H1 (cell line): ENCODE measurements at regions not wholly inside any gene's neighbourhood (a gene's known extent, or its start where the extent isn't known, plus 50 kb on each side); places are given as distances from the start of the nearest gene placed in this dataset.

Source experiments
- CTCF ChIA-PET: fragments of 300-600 bp; sonication (Branson Sonifier 250); formaldehyde crosslinking; loops from one replicate; lab custom pipeline; 2021; ENCODE audit not compliant: partially characterized antibody; lab: Charles Lee
- POLR2A ChIA-PET: fragments of 300-600 bp; sonication (Branson Sonifier 250); formaldehyde crosslinking; loops from one replicate; lab custom pipeline; 2021; ENCODE audit warnings: inconsistent platforms; ENCODE audit not compliant: partially characterized antibody; lab: Charles Lee
- DNase-seq, 2 experiments: peaks; one replicate each; pipeline versions ENCODE4 v3.0.0 to v3.0.0-alpha.2; 2010 to 2022; ENCODE audit warnings: low spot score in 2 of 2, low read depth in 1 of 2, mixed read lengths in 1 of 2
- FAIRE-seq: peaks from 2 replicates; lab custom pipeline; 2011; peaks lifted over from hg19 to GRCh38; lab: Jason Lieb, UNC
- H2AFZ ChIP-seq: 2 replicates; pipeline ENCODE4 v1.8.1; 2012; ENCODE audit warnings: low read length, inconsistent platforms
- H2AK5ac ChIP-seq: 2 replicates; pipeline ENCODE4 v1.6.1; 2013; ENCODE audit warnings: low read depth, low read length
- H2BK120ac ChIP-seq: replicated peaks from 2 replicates; pipeline ENCODE3; 2013; ENCODE audit warnings: low read depth, low read length, inconsistent platforms
- H2BK12ac ChIP-seq: 2 replicates; pipeline ENCODE4 v1.6.1; 2013; ENCODE audit warnings: low read depth, low read length
- H2BK15ac ChIP-seq: 2 replicates; pipeline ENCODE4 v1.6.1; 2013; ENCODE audit warnings: low read length
- H2BK20ac ChIP-seq: 2 replicates; pipeline ENCODE4 v1.6.1; 2013; ENCODE audit warnings: low read length
- H2BK5ac ChIP-seq: 2 replicates; pipeline ENCODE4 v1.6.1; 2013; ENCODE audit warnings: low read depth, low read length
- H3K14ac ChIP-seq: 2 replicates; pipeline ENCODE4 v1.6.1; 2013; ENCODE audit warnings: inconsistent platforms; ENCODE audit not compliant: insufficient read length
- H3K18ac ChIP-seq: 2 replicates; pipeline ENCODE4 v1.6.1; 2013; ENCODE audit warnings: low read length; ENCODE audit errors: extremely low read depth
- H3K23ac ChIP-seq: 2 replicates; pipeline ENCODE4 v1.6.1; 2013; ENCODE audit warnings: inconsistent platforms; ENCODE audit not compliant: insufficient read length
- H3K23me2 ChIP-seq: 2 replicates; pipeline ENCODE4 v1.6.1; 2013; ENCODE audit warnings: low read depth, low read length
- H3K27ac ChIP-seq: 2 replicates; pipeline ENCODE4 v1.6.1; 2011; ENCODE audit warnings: low read depth, low read length, inconsistent platforms
- H3K27me3 ChIP-seq, 4 experiments: replicated peaks in 1 of 4; 1 replicate in 1 of 4; 2 replicates in 3 of 4; pipeline versions ENCODE4 v1.6.1 to v1.8.1; 2011 to 2013; ENCODE audit warnings: low read length in 3 of 4, mild to moderate bottlenecking in 3 of 4, inconsistent platforms in 2 of 4, mixed read lengths in 2 of 4, moderate library complexity in 1 of 4; ENCODE audit not compliant: control insufficient read depth in 3 of 4, insufficient read depth in 3 of 4; ENCODE audit errors: extremely low read depth in 1 of 4
- H3K36me3 ChIP-seq, 4 experiments: 2 replicates each; pipeline versions ENCODE4 v1.6.1 to v1.8.1; 2011 to 2013; ENCODE audit warnings: mild to moderate bottlenecking in 4 of 4, low read length in 3 of 4, moderate library complexity in 2 of 4, control low read depth in 1 of 4, inconsistent platforms in 1 of 4; ENCODE audit not compliant: insufficient read depth in 4 of 4, control insufficient read depth in 2 of 4
- H3K4ac ChIP-seq: replicated peaks from 2 replicates; pipeline ENCODE3; 2013; ENCODE audit warnings: low read length, low read depth, mixed read lengths, inconsistent platforms; ENCODE audit not compliant: insufficient read length
- H3K4me1 ChIP-seq, 4 experiments: replicated peaks in 1 of 4; 1 replicate in 1 of 4; 2 replicates in 3 of 4; pipeline versions ENCODE4 v1.6.1 to v1.8.1; 2011 to 2013; ENCODE audit warnings: low read length in 3 of 4, inconsistent platforms in 2 of 4, mixed read lengths in 1 of 4; ENCODE audit not compliant: insufficient read depth in 4 of 4, control insufficient read depth in 3 of 4
- H3K4me2 ChIP-seq, 2 experiments: 2 replicates each; pipeline versions ENCODE4 v1.6.1 to v1.8.1; 2011 to 2013; ENCODE audit warnings: low read depth in 2 of 2, low read length in 2 of 2, control low read depth in 1 of 2, inconsistent platforms in 1 of 2, mild to moderate bottlenecking in 1 of 2; ENCODE audit not compliant: insufficient read depth in 1 of 2
- H3K4me3 ChIP-seq, 4 experiments: fragments of 200-600, 300-600 bp in 1 of 4; sonication (generic), shearing (Covaris generic), sonication (Bioruptor Twin) in 1 of 4; 2 replicates each; pipeline versions ENCODE4 v1.5.1 to v1.8.1; 2011 to 2016; ENCODE audit warnings: low read length in 4 of 4, low read depth in 3 of 4, control low read depth in 2 of 4, inconsistent platforms in 2 of 4, mild to moderate bottlenecking in 2 of 4, mixed read lengths in 1 of 4, moderate library complexity in 1 of 4; ENCODE audit not compliant: insufficient read depth in 2 of 4; ENCODE audit errors: extremely low read depth in 1 of 4
- H3K56ac ChIP-seq: replicated peaks from 2 replicates; pipeline ENCODE3; 2013; ENCODE audit warnings: low read depth, mild to moderate bottlenecking, mixed read lengths, low read length, inconsistent platforms; ENCODE audit not compliant: insufficient read length
- H3K79me1 ChIP-seq: 2 replicates; pipeline ENCODE4 v1.6.1; 2013; ENCODE audit warnings: low read depth, low read length, control low read depth
- H3K79me2 ChIP-seq, 2 experiments: 2 replicates each; pipeline versions ENCODE4 v1.6.1 to v1.8.1; 2012 to 2013; ENCODE audit warnings: low read length in 2 of 2, mild to moderate bottlenecking in 2 of 2, inconsistent platforms in 1 of 2; ENCODE audit not compliant: insufficient read depth in 2 of 2, control insufficient read depth in 1 of 2
- H3K9ac ChIP-seq, 4 experiments: replicated peaks in 1 of 4; 1 replicate in 1 of 4; 2 replicates in 3 of 4; pipeline versions ENCODE4 v1.6.1 to v1.8.1; 2011 to 2013; ENCODE audit warnings: low read depth in 3 of 4, low read length in 3 of 4, control low read depth in 2 of 4, mild to moderate bottlenecking in 2 of 4, moderate library complexity in 2 of 4, inconsistent platforms in 1 of 4; ENCODE audit errors: extremely low read depth in 1 of 4
- H3K9me3 ChIP-seq, 2 experiments: 2 replicates each; pipeline versions ENCODE4 v1.6.1 to v1.8.1; 2012 to 2013; ENCODE audit warnings: mild to moderate bottlenecking in 2 of 2, moderate library complexity in 2 of 2, control low read depth in 1 of 2, inconsistent platforms in 1 of 2, low read depth in 1 of 2, low read length in 1 of 2, mixed read lengths in 1 of 2; ENCODE audit not compliant: insufficient read depth in 2 of 2
- H4K20me1 ChIP-seq, 2 experiments: replicated peaks in 1 of 2; 2 replicates each; pipeline versions ENCODE3 to v1.8.1; 2011 to 2013; ENCODE audit warnings: inconsistent platforms in 2 of 2, low read length in 2 of 2, mild to moderate bottlenecking in 1 of 2; ENCODE audit not compliant: insufficient read depth in 2 of 2, control insufficient read depth in 1 of 2
- H4K5ac ChIP-seq: 2 replicates; pipeline ENCODE4 v1.6.1; 2013; ENCODE audit warnings: low read length, low read depth, mixed read lengths, inconsistent platforms; ENCODE audit not compliant: insufficient read length
- H4K8ac ChIP-seq: 2 replicates; pipeline ENCODE4 v1.8.0; 2013; ENCODE audit warnings: mild to moderate bottlenecking, moderate library complexity, low read length, inconsistent platforms; ENCODE audit not compliant: insufficient read depth; ENCODE audit errors: extremely low read depth
- H4K91ac ChIP-seq: replicated peaks from 2 replicates; pipeline ENCODE3; 2013; ENCODE audit warnings: low read length, mixed read lengths, inconsistent platforms; ENCODE audit not compliant: insufficient read length
- CHD2 ChIP-seq: IDR thresholded peaks from 2 replicates; pipeline ENCODE4 v1.6.1; 2012; ENCODE audit warnings: low read length, improper control_type of control experiment
- CREB1 ChIP-seq: IDR thresholded peaks from 2 replicates; pipeline ENCODE4 v1.6.1; 2012; ENCODE audit warnings: inconsistent platforms
- CTCF ChIP-seq, 3 experiments: IDR thresholded peaks; 1 replicate in 2 of 3; 2 replicates in 1 of 3; pipeline versions ENCODE4 v1.5.1 to v1.6.1; 2011; ENCODE audit warnings: low read length in 3 of 3, mild to moderate bottlenecking in 3 of 3, inconsistent platforms in 2 of 3, low read depth in 1 of 3, moderate library complexity in 1 of 3; ENCODE audit not compliant: insufficient read depth in 1 of 3; ENCODE audit errors: control extremely low read depth in 1 of 3
- EP300 ChIP-seq, 2 experiments: IDR thresholded peaks; 1 replicate in 1 of 2; 2 replicates in 1 of 2; pipeline ENCODE4 v1.6.1; 2011 to 2012; ENCODE audit warnings: low read depth in 2 of 2, low read length in 2 of 2, mild to moderate bottlenecking in 2 of 2, borderline replicate concordance in 1 of 2, inconsistent platforms in 1 of 2, moderate library complexity in 1 of 2
- MAX ChIP-seq: IDR thresholded peaks from 2 replicates; pipeline ENCODE4 v1.6.1; 2012; ENCODE audit warnings: inconsistent platforms
- SP1 ChIP-seq: IDR thresholded peaks from 2 replicates; pipeline ENCODE4 v1.6.1; 2011; ENCODE audit warnings: low read depth, low read length
- SP4 ChIP-seq: IDR thresholded peaks from 2 replicates; pipeline ENCODE4 v1.6.1; 2012; ENCODE audit warnings: low read length, inconsistent platforms
- SUZ12 ChIP-seq: fragments of 200-600 bp; sonication (generic); IDR thresholded peaks from 2 replicates; pipeline ENCODE4 v1.6.1; 2012; ENCODE audit warnings: mild to moderate bottlenecking, inconsistent platforms, low read length, moderate library complexity, mixed read lengths
- TAF1 ChIP-seq: IDR thresholded peaks from 2 replicates; pipeline ENCODE4 v1.6.1; 2011; ENCODE audit warnings: mild to moderate bottlenecking, low read depth, low read length
- TAF7 ChIP-seq: optimal IDR thresholded peaks from 2 replicates; pipeline ENCODE3; 2011; ENCODE audit warnings: low read depth, mild to moderate bottlenecking, inconsistent platforms, low read length, moderate library complexity, borderline replicate concordance
- WGBS, 2 experiments: shearing (Covaris generic) in 1 of 2; methylation state at CpG; one replicate each; pipeline versions ENCODE4 v1.1.6 to v1.1.7; 2013 to 2015; ENCODE audit warnings: low lambda C conversion rate in 2 of 2, mixed read lengths in 2 of 2, inconsistent platforms in 1 of 2, low coverage in 1 of 2, missing lambda C conversion rate in 1 of 2; ENCODE audit not compliant: insufficient replicate concordance in 2 of 2, insufficient coverage in 1 of 2, insufficient read length in 1 of 2; ENCODE audit errors: extremely low coverage in 1 of 2, missing lambda C conversion rate in 1 of 2; 5-methylcytosine and 5-hydroxymethylcytosine counted together

- Histone ChIP-seq H3K9me3 (no peaks in the 10 kb centered on the region), H2BK15ac (no peak overlapping the region), H4K8ac (no peak overlapping the region), H3K23ac (no peak overlapping the region), H3K79me1 (no peaks in the 10 kb centered on the region), H3K27me3 (peaks cover 0 to 8% (median 3%) of the 10 kb centered on the region in 4 experiments; a peak in 4 of 7 replicates), H2AFZ (peak overlapping the region; percentile 90), H3K4me1 (peaks cover 0 to 5% (median 3%) of the 10 kb centered on the region in 4 experiments; a peak in 6 of 7 replicates), H2BK12ac (no peak overlapping the region), H3K79me2 (no peaks in the 10 kb centered on the region), H2BK20ac (no peak overlapping the region; the same call in 1 of the 2 replicates), H3K56ac (no peak overlapping the region), H4K20me1 (no peaks in the 10 kb centered on the region), H3K4ac (no peak overlapping the region), H2AK5ac (no peak overlapping the region), H3K27ac (no peak overlapping the region), H3K9ac (no peak overlapping the region), H4K5ac (peak overlapping the region; percentile 2), H3K36me3 (no peaks in the 10 kb centered on the region), H3K4me2 (peak overlapping the region; percentile 64 to 71), H4K91ac (no peak overlapping the region), H2BK120ac (no peak overlapping the region), H3K18ac (no peak overlapping the region; the same call in 1 of the 2 replicates), H3K4me3 (peak overlapping the region; percentile 22 to 61 (median 43); a peak in 6 of 8 replicates), H3K23me2 (peaks cover 3% of the 10 kb centered on the region; the same call in 1 of the 2 replicates), H2BK5ac (no peak overlapping the region), H3K14ac (no peak overlapping the region)
- ChIA-PET CTCF (interaction anchor here (0.7 kb wide), 1 partner anchor 10 kb away, joined by 3 read pairs; no protein-coding TSS in a partner anchor), POLR2A (interaction anchor here (0.6 to 2.2 kb wide), 4 partner anchors 82 to 384 kb away, joined by 3 to 9 read pairs (median 4); no protein-coding TSS in a partner anchor)
- DNase-seq (peak; percentile 85 to 88), FAIRE-seq (peak; percentile 94)
- 5% methylated on average over 16 of the region's 16 CpGs; no CpG with 5 or more reads in 1 of the 2 experiments for WGBS, 2 experiments
- TF ChIP-seq CREB1 (no peak), CHD2 (peak; percentile 49; the same call in 1 of the 2 replicates), TAF1 (0 out of 2 replicates have a peak, but pooled peaks have one; percentile 20), SP1 (peak; percentile 92), SUZ12 (no peak), TAF7 (no peak), SP4 (peak; percentile 88; the same call in 1 of the 2 replicates), EP300 (IDR thresholded peaks at IDR 0.05; ENCODE audit: borderline replicate concordance in 1 of 2, low read depth in 2 of 2, low read length in 2 of 2) (no peak), CTCF (IDR thresholded peaks at IDR 0.05; ENCODE audit: control extremely low read depth in 1 of 3, insufficient read depth in 1 of 3, low read depth in 1 of 3, low read length in 3 of 3) (no peak), MAX (0 out of 2 replicates have a peak, but pooled peaks have one; percentile 9)
These were observed 83.4 kb downstream of the FAM43A start for GRCh38 chr3:194769020-194769643.
